GM21786 (cell line): ENCODE measurements at regions not wholly inside any gene's neighbourhood (a gene's known extent, or its start where the extent isn't known, plus 50 kb on each side); places are given as distances from the start of the nearest gene placed in this dataset.
A peak's percentile ranks its signal among the peaks of the same experiment; 100 is the strongest.

Experiments used
- ATAC-seq: cut with Tn5 transposase; IDR thresholded peaks from one replicate; pipeline ENCODE4 v1.9.1; 2021; ENCODE audit not compliant: unreplicated experiment

DNA sequence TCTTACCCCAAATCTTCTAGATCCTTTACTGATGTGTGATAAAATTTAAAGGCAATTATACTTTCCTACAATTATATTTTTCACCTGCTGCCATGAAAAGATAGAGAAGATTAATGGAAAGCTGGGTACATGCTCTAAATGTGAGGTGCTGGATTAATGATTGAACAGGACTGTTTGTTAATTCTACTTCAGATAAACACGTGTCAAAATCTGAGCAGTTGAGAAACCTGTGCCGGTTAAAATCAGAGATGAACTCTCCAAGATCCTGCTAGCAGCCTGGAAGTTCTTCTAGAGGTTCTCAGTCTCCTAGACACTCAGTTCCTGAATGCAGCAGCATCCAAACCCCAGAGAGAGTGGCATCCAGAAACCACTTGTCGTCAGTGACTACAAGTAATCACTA, 69.2 kb downstream of the INHBA start:
- ATAC-seq = no peak

GRCh38 chr7:41630741-41631140, 72.1 kb downstream of the INHBA start:
- peak; percentile 93 for ATAC-seq

DNA sequence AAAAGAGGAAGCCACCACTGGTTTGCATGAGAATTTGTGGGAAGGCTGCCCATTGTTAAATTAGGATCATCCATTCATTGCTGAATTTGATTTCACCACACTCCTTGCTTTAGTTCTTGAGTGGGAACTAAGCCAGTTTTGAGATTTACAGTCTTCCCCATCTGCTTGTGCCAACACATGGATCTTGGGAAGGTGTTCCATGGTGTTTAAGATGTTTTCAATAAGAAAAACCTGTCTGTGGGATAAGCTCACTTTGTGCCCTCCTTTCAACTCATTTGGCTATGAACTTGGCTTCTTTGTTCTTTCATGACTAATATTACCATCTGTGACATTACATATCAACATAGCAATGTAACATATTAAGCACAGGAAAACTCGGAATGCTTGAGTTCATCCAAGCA, 73.2 kb downstream of the INHBA start:
- no peak for ATAC-seq

DNA sequence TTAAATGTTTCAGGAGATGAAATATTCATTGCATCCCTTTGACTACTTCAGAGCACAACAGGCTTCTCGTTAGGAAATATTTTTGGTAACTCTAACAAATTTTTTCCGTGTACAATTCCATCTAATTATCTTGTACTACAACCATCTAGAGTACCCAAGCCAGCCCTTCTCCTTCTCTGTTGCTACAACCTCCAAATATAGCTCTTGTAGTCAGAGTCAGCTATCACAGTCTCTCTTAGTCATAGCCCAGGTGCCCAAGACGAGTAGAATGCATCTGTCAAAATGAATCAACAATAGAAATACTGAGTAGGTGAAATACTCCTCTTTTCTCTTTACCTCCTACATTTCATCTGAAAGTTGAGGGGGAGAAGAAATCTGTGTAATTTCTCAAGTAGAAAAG, 74.0 kb downstream of the INHBA start:
- ATAC-seq = no peak

- ATAC-seq = no peak
These were observed 75.1 kb downstream of the INHBA start for GRCh38 chr7:41627645-41628298.

DNA sequence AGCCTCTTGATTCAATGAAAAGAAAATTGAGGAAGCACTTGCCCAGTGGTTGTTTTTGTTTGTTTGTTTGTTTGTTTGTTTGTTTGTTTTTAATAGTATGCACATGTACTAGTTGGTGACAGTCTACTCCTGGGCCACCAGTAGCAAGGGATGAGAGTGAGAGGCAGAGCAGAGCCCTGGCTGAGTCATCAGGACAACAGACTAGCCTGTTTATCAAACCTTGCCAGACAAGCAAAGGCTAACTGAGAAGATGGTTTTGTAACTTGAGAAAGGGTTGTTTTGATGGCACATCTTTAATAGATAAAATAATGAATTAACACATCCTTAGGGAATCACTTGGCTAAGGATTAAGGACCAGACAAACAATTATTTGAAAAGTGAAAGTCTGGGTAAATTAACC, 78.1 kb downstream of the INHBA start:
- no peak for ATAC-seq

- no peak for ATAC-seq
These were observed 80.7 kb downstream of the INHBA start for GRCh38 chr7:41621953-41622831.

DNA sequence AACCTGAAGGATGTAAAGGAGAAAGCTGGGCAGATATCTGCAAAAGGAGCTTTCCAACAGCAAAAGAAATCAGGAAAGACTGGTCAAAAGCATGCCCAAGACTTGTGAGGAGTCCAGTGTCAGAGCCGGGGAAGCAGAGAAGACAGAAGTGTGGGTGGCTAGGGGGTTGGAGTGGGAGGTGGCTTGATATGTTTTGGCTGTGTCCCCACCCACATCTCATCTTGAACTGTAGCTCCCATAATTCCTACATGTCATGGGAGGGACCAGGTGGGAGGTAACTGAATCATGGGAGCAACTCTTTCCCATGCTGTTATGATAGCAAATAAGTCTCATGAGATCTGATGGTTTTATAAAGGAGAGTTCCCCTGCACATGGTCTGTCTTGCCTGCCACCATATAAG, 84.9 kb downstream of the INHBA start:
- ATAC-seq = no peak

DNA sequence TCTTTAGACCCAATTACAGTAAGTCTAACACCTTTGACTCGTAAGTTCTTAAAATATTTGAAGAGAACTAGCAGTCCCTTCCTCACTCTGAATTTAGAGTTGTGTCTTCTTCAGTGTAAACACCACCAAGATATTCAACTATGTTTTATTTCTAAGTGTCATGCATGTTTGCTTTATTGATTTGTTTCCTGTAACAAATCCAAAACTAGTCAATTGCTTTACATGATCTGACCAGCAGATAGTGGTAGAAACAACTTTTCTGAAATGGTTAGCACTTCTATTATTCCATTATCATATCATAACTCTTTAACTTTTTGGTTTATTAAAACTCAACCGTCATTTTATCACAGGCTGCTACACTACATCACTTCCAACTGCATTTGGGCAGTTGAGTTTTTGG, 90.1 kb downstream of the INHBA start:
- ATAC-seq = no peak

DNA sequence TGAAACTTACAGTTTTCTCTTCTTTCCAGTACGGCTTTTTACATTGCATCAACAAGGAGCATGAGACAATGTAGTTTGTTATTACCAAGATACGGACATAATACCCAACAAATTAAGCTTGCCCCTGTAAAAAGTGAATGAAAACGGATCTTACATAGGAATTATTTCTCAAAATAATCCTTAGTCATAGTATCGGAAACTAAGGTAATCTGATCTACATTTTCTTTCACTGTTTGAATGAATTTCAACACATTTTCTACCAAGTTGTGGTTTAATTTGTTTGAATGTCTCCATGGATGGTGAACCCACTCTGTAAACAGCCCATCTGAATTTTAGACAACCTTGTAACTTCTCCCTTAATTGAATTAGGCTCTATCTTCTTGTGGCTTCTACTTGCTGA, 90.5 kb downstream of the INHBA start:
- no peak for ATAC-seq

DNA sequence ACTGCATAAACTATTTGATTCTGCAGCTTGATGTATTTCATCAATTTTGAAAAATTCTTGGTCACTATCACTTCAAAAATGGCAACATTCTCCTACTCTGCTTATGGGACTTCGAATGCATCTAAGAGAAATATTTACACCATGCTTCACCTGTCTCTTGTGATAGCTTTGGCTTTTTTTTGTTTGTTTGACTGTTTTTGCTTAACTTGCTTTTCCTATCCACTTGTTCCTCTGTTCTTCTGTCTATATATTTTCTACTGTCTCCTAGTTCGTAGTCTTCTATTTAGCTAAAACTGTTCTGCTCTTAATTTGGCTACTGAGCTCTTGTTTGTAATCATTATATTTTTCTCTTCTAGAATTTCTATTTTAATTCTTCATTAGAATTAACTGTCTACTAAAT, 94.4 kb downstream of the INHBA start:
- no peak for ATAC-seq

GRCh38 chr7:41603985-41604384, 98.9 kb downstream of the INHBA start:
- ATAC-seq = no peak

DNA sequence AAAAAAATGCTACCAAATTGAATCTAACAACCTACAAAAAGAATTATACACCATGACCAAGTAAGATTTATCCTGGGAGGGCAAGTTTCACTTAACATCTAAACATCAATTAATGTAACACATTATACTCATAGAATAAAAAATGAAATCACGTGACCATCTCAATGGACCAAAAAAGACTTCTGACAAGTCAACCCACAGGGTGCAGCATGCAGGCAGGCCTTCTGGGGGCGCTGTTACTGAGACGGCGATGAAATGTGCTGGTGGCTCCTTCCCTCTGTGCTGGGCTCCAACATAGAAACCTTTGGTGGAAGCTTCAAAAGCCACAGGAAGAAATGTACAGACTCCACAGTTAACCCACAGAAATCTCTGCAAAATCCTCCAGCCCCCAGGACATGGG, 103.1 kb downstream of the INHBA start:
- ATAC-seq = no peak

GRCh38 chr7:41592794-41593193, 110.1 kb downstream of the INHBA start:
- ATAC-seq = no peak

DNA sequence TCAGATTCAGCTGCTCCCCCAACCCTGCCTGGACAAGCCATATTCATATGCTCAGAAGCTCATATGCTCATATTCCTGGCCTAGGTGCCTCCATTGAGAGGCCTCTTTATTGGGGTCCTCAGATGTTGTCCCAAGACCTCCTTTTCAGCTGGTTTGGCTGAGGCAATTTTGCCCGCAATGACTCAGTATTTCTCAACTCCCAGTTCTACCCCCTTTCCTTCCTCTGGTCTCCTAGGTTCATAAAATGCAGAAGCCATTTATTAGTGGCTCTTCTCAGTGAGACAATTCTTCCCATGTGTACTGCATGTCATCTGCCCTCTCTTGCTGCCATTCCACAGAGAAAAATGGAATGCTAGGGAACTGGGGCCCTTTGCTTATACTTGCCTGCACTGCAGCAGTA, 110.7 kb downstream of the INHBA start:
- ATAC-seq = no peak

- ATAC-seq = no peak
These were observed 111.9 kb downstream of the INHBA start for GRCh38 chr7:41590986-41591385.

DNA sequence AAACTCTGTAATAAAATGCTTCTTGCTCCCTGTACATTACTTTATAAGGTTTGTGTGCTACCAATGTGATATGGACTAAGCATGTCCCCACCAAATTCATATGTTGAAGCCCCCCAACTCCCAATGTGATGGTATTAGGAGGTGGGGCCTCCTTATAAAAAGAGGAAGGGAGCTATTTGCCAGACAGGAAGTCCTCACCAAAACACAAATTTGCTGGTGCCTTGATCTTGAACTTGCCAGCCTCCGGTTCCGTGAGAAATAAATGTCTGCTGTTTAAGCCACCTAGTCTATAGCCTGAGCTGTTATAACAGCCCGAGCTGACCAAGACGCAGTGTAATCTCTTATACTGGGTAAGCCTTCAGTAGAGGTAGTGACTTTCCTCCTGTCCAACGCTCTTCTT, 114.5 kb downstream of the INHBA start:
- ATAC-seq = no peak

DNA sequence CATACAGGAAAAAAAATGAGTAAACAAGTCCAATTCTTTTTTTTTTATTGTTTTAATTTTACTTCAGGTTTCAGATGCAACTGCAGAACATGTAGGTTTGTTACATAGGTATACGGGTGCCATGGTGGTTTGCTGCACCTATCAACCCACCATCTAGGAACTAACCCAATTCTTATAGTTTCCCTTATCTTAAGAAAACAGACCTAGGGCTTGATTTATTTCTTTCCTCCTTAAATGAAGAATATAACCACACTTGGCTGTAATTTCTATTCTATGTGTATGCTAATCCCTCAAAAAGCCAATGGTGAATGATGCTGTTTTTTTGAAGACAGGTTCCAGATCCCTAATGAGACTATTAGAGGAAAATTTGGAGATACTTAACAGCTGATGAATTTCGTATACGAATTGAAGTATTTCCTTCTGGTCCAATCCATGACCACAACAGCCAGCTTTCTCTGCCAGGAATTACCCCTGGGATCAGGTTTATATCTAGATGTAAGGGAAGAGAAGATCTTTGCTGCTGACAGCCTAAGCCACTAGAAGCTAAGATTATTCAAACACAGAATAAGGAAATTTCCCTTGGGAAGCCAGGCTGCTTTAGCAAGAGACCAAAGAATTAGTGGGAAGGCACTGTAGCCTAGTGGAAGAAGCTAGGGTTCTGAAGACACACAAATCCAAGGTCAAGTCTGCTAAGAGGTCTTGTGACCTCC, 115.8 kb downstream of the INHBA start:
- ATAC-seq = no peak

GRCh38 chr7:41584746-41585145, 118.1 kb downstream of the INHBA start:
- ATAC-seq = no peak

GRCh38 chr7:41582116-41582515, 120.8 kb downstream of the INHBA start:
- ATAC-seq = no peak

DNA sequence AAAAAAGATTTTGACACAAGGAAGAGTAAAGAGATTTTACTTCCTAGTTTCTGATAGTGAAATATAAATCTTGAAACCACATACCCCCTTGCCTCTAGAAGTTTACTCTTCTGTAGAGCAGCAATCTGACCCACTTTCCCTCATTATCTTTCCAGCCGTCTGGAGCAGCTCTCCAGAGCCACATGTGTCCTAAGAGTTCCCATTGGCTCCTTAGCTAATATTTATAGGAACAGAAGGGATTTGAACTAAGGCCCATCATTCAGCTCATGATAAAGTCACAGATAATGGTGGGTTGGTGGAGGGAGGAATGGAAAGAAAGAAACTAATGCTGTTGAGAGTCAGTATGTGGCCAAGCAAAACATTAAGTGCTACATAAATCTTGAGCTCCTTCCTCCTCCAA, 121.8 kb downstream of the INHBA start:
- ATAC-seq = no peak
